Activated CD8-positive, alpha-beta memory T cell treated with anti-CD3 and anti-CD28 coated beads for 24 hours (primary cell): ENCODE measurements at regions not wholly inside any gene's neighbourhood (a gene's known extent, or its start where the extent isn't known, plus 50 kb on each side); places are given as distances from the start of the nearest gene placed in this dataset.

ENCODE experiments used
- DNase-seq: peaks from one replicate; pipeline ENCODE4 v3.0.0-alpha.2; 2020

GRCh38 chr5:71954329-71954728 is 152.9 kb upstream of the MAP1B start:
- DNase-seq: no peak

- DNase-seq: no peak
Measured at GRCh38 chr5:71955723-71956122, 151.6 kb upstream of the MAP1B start.

GRCh38 chr5:71957292-71957898 is 149.9 kb upstream of the MAP1B start:
- no peak for DNase-seq

GRCh38 chr5:71960195-71960594 is 147.1 kb upstream of the MAP1B start:
- DNase-seq: no peak

- DNase-seq: no peak
Measured at GRCh38 chr5:71961786-71962185, 145.5 kb upstream of the MAP1B start.

GRCh38 chr5:71969460-71969859 is 137.8 kb upstream of the MAP1B start:
- no peak for DNase-seq

- DNase-seq: no peak
Measured at GRCh38 chr5:71971862-71972261, 135.4 kb upstream of the MAP1B start.

GRCh38 chr5:71972777-71973473 is 134.3 kb upstream of the MAP1B start:
- no peak for DNase-seq

- DNase-seq: no peak
Measured at GRCh38 chr5:71973563-71973962, 133.7 kb upstream of the MAP1B start.

GRCh38 chr5:71974165-71974564 is 133.1 kb upstream of the MAP1B start:
- DNase-seq: no peak

- DNase-seq: no peak
Measured at GRCh38 chr5:71974622-71975021, 132.7 kb upstream of the MAP1B start.

GRCh38 chr5:71976449-71976848 is 130.8 kb upstream of the MAP1B start:
- DNase-seq: no peak

- no peak for DNase-seq
Measured at GRCh38 chr5:71977311-71977710, 130.0 kb upstream of the MAP1B start.

GRCh38 chr5:71978216-71978615 is 129.1 kb upstream of the MAP1B start:
- no peak for DNase-seq

- no peak for DNase-seq
Measured at GRCh38 chr5:71982717-71983395, 124.4 kb upstream of the MAP1B start.

GRCh38 chr5:71986101-71986500 is 121.2 kb upstream of the MAP1B start:
- DNase-seq: no peak

- no peak for DNase-seq
Measured at GRCh38 chr5:71988808-71989207, 118.5 kb upstream of the MAP1B start.

- DNase-seq: no peak
Measured at GRCh38 chr5:71993600-71993999, 113.7 kb upstream of the MAP1B start.

- DNase-seq: no peak
Measured at GRCh38 chr5:71996789-71997188, 110.5 kb upstream of the MAP1B start.

- DNase-seq: no peak
Measured at GRCh38 chr5:71998746-71999145, 108.5 kb upstream of the MAP1B start.

GRCh38 chr5:72000707-72001106 is 106.6 kb upstream of the MAP1B start:
- DNase-seq: no peak

- DNase-seq: no peak
Measured at GRCh38 chr5:72005671-72006070, 101.6 kb upstream of the MAP1B start.

- DNase-seq: no peak
Measured at GRCh38 chr5:72006361-72006760, 100.9 kb upstream of the MAP1B start.

- no peak for DNase-seq
Measured at GRCh38 chr5:72007336-72008111, 99.8 kb upstream of the MAP1B start.
